Esophagus squamous epithelium (tissue), 4 donors: ENCODE measurements at regions not wholly inside any gene's neighbourhood (a gene's known extent, or its start where the extent isn't known, plus 50 kb on each side); places are given as distances from the start of the nearest gene placed in this dataset.

Source experiments
- POLR2A ChIP-seq, 4 donors: fragments of 450-650 bp; IDR thresholded peaks; one replicate each; pipeline ENCODE4 v1.6.1; 2017; ENCODE audit warnings: antibody characterized with exemption in 4 of 4, mild to moderate bottlenecking in 4 of 4, moderate library complexity in 3 of 4
- TF ChIP-seq, protein P1 (sequence below), 6 experiments: fragments of 450-650 bp in 4 of 6; fragments of 200-600 bp in 2 of 6; sonication (generic) in 2 of 6; IDR thresholded peaks; one replicate each; pipeline ENCODE4 v1.5.1; 2016 to 2019; ENCODE audit warnings: antibody characterized with exemption in 6 of 6, mild to moderate bottlenecking in 4 of 6, moderate library complexity in 4 of 6

DNA sequence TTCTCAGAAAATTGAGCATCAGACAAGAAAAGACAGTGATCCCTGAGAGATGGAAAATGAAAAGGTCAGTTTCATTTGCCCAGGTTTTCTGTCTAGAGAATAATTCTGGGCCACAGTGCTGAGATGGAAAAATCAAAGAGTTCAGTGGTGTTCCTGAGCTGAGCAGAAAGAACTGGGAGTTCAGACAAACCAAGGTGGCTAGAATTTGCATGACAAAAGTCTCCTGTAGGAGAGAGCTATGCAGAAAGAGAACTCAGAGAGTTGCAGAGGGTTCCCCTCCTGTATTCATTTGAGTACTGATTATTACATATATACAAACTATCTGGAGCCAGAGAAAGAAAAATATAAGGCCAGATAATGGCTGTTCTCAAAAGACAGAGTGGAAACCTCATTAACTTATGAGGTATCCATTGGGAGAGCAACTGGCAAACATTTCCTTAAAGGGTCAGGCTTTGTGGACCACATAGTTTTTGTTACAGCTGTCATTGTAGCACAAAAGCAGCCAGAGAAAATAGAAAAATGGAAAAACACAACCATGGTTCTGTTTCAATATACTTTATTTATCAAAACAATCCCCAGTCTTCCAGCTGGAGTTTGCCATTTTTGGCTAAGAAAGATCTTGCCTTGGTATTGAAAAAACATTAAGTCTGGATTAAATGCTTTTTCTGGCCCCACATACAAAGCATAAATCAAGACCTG is 1004.1 kb downstream of the TBL1XR1 start:
- TF ChIP-seq, protein P1, sequence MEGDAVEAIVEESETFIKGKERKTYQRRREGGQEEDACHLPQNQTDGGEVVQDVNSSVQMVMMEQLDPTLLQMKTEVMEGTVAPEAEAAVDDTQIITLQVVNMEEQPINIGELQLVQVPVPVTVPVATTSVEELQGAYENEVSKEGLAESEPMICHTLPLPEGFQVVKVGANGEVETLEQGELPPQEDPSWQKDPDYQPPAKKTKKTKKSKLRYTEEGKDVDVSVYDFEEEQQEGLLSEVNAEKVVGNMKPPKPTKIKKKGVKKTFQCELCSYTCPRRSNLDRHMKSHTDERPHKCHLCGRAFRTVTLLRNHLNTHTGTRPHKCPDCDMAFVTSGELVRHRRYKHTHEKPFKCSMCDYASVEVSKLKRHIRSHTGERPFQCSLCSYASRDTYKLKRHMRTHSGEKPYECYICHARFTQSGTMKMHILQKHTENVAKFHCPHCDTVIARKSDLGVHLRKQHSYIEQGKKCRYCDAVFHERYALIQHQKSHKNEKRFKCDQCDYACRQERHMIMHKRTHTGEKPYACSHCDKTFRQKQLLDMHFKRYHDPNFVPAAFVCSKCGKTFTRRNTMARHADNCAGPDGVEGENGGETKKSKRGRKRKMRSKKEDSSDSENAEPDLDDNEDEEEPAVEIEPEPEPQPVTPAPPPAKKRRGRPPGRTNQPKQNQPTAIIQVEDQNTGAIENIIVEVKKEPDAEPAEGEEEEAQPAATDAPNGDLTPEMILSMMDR (IDR thresholded peaks at IDR 0.05), result no peak
- TF ChIP-seq POLR2A (IDR thresholded peaks at IDR 0.05), result no peak
